ENCODE measurements at regions not wholly inside any gene's neighbourhood (a gene's known extent, or its start where the extent isn't known, plus 50 kb on each side); places are given as distances from the start of the nearest gene placed in this dataset.
"Not testable (repeated sequence)": the region's sequence is repeated elsewhere in the genome, so short reads cannot be mapped to it uniquely, and the experiment has no call there.

GRCh38 chr9:89675058-89675742, 70.4 kb downstream of the GADD45G start:
- no peak for DNase-seq

GRCh38 chr9:89676281-89676680, 71.5 kb downstream of the GADD45G start:
- DNase-seq = no peak

- DNase-seq = no peak
Measured at GRCh38 chr9:89677702-89678395, 73.0 kb downstream of the GADD45G start.

GRCh38 chr9:89678396-89679015, 73.7 kb downstream of the GADD45G start:
- no peak for DNase-seq

- DNase-seq = no peak
Measured at GRCh38 chr9:89679016-89679415, 74.2 kb downstream of the GADD45G start.

- no peak for DNase-seq
Measured at GRCh38 chr9:89679581-89679980, 74.8 kb downstream of the GADD45G start.

- no peak for DNase-seq
Measured at GRCh38 chr9:89680547-89681467, 76.0 kb downstream of the GADD45G start.

GRCh38 chr9:89681468-89681859, 76.7 kb downstream of the GADD45G start:
- DNase-seq = not testable (repeated sequence)

- no peak for DNase-seq
Measured at GRCh38 chr9:89683626-89684025, 78.8 kb downstream of the GADD45G start.

GRCh38 chr9:89684218-89684617, 79.4 kb downstream of the GADD45G start:
- no peak for DNase-seq

GRCh38 chr9:89684912-89685636, 80.3 kb downstream of the GADD45G start:
- no peak for DNase-seq

GRCh38 chr9:89685698-89686097, 80.9 kb downstream of the GADD45G start:
- DNase-seq = no peak

- DNase-seq = no peak
Measured at GRCh38 chr9:89686126-89686525, 81.3 kb downstream of the GADD45G start.

- no peak for DNase-seq
Measured at GRCh38 chr9:89686621-89687020, 81.8 kb downstream of the GADD45G start.

- DNase-seq = no peak
Measured at GRCh38 chr9:89687188-89687587, 82.4 kb downstream of the GADD45G start.

GRCh38 chr9:89687848-89688247, 83.0 kb downstream of the GADD45G start:
- no peak for DNase-seq

GRCh38 chr9:89689321-89689720, 84.5 kb downstream of the GADD45G start:
- not testable (repeated sequence) for DNase-seq

GRCh38 chr9:89690334-89690912, 85.6 kb downstream of the GADD45G start:
- no peak for DNase-seq

GRCh38 chr9:89695441-89695891, 90.7 kb downstream of the GADD45G start:
- no peak for DNase-seq

GRCh38 chr9:89695979-89696378, 91.2 kb downstream of the GADD45G start:
- not testable (repeated sequence) for DNase-seq

- DNase-seq = no peak
Measured at GRCh38 chr9:89696780-89697179, 92.0 kb downstream of the GADD45G start.

- DNase-seq = no peak
Measured at GRCh38 chr9:89697553-89697952, 92.7 kb downstream of the GADD45G start.
